PFSK-1 (cell line): ENCODE measurements at regions not wholly inside any gene's neighbourhood (a gene's known extent, or its start where the extent isn't known, plus 50 kb on each side); places are given as distances from the start of the nearest gene placed in this dataset.

Experiments
- FOXP2 ChIP-seq: optimal IDR thresholded peaks from 2 replicates; pipeline ENCODE3; 2011; ENCODE audit warnings: borderline replicate concordance, control low read depth, inconsistent platforms; ENCODE audit not compliant: insufficient read depth; ENCODE audit errors: extremely low read length, extremely low read depth
- POLR2AphosphoS5 ChIP-seq: IDR thresholded peaks from 2 replicates; pipeline ENCODE4 v1.6.1; 2012; ENCODE audit warnings: low read depth, mild to moderate bottlenecking, control low read depth, low read length, moderate library complexity
- SIN3A ChIP-seq: IDR thresholded peaks from 2 replicates; pipeline ENCODE4 v1.6.1; 2012; ENCODE audit warnings: mild to moderate bottlenecking, low read length, moderate library complexity, borderline replicate concordance; ENCODE audit not compliant: insufficient read depth
- TAF1 ChIP-seq: IDR thresholded peaks from 2 replicates; pipeline ENCODE4 v1.6.1; 2012; ENCODE audit warnings: low read length, control low read depth, borderline replicate concordance; ENCODE audit not compliant: insufficient read depth
- TF ChIP-seq, protein P1 (sequence below), 2 experiments: IDR thresholded peaks; 2 replicates each; pipeline versions ENCODE4 v1.6.1 to v1.8.0; 2011 to 2012; ENCODE audit warnings: low read depth in 2 of 2, low read length in 2 of 2, control low read depth in 1 of 2, inconsistent platforms in 1 of 2, mild to moderate bottlenecking in 1 of 2, moderate library complexity in 1 of 2; ENCODE audit not compliant: insufficient read depth in 1 of 2

DNA sequence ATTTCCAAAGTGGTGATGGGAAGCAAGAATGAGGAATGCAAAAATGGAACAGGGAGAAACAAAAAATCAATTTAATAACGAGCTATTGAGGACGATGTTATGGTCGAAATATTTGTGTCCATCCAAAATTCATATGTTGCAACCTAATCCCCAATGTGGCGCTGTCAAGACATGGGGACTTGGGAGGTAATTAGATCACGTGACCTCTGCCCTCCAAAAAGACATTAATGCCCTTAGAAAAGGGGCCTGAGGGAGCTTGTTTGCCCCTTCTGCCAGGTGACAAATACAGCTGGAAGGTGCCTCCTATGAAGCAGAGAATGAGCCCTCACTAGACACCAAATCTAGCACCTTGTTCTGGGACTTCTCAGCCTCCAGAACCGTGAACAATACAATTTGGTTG lies 315.2 kb upstream of the CDH9 start:
- TF ChIP-seq TAF1 (no peak), POLR2AphosphoS5 (no peak), FOXP2 (no peak), SIN3A (no peak)
- TF ChIP-seq, protein P1, sequence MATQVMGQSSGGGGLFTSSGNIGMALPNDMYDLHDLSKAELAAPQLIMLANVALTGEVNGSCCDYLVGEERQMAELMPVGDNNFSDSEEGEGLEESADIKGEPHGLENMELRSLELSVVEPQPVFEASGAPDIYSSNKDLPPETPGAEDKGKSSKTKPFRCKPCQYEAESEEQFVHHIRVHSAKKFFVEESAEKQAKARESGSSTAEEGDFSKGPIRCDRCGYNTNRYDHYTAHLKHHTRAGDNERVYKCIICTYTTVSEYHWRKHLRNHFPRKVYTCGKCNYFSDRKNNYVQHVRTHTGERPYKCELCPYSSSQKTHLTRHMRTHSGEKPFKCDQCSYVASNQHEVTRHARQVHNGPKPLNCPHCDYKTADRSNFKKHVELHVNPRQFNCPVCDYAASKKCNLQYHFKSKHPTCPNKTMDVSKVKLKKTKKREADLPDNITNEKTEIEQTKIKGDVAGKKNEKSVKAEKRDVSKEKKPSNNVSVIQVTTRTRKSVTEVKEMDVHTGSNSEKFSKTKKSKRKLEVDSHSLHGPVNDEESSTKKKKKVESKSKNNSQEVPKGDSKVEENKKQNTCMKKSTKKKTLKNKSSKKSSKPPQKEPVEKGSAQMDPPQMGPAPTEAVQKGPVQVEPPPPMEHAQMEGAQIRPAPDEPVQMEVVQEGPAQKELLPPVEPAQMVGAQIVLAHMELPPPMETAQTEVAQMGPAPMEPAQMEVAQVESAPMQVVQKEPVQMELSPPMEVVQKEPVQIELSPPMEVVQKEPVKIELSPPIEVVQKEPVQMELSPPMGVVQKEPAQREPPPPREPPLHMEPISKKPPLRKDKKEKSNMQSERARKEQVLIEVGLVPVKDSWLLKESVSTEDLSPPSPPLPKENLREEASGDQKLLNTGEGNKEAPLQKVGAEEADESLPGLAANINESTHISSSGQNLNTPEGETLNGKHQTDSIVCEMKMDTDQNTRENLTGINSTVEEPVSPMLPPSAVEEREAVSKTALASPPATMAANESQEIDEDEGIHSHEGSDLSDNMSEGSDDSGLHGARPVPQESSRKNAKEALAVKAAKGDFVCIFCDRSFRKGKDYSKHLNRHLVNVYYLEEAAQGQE (IDR thresholded peaks at IDR 0.05; ENCODE audit: insufficient read depth in 1 of 2, low read depth in 2 of 2, low read length in 2 of 2): no peak

DNA sequence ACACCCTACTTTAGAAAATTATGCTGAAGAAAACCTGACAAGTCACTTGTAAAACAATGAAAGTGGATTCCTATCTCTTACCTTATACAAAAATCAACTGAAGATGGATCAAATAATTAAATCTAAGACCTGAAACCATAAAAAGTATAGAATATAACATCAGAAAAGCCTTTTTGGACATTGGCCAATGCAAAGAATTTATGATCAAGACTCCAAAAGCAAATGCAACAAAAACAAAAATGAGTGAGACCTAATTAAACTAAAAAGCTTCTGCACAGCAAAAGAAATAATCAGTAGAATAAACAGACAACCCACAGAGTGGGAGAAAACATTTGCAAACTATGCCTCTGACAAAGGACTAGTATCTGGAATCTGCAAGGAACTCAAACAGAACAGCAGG lies 303.0 kb upstream of the CDH9 start:
- TF ChIP-seq SIN3A: no peak
- TF ChIP-seq FOXP2: no peak
- no peak for TF ChIP-seq TAF1
- TF ChIP-seq POLR2AphosphoS5: no peak
- TF ChIP-seq, protein P1 (IDR thresholded peaks at IDR 0.05; ENCODE audit: insufficient read depth in 1 of 2, low read depth in 2 of 2, low read length in 2 of 2): no peak

DNA sequence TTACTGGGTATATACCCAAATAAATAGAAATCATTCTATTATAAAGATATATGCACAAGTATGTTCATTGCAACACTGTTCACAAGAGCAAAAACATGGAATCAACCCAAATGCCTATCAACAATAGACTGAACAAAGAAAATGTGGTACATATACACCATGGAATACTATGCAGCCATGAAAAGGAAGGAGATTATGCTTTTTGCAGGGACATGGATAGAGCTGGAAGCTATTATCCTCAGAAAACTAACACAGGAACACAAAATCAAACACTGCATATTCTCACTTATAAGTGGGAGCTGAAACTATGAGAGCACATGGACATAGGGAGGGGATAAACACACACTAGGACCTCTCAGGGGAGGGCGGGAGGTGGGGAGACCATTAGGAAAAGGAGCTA lies 298.4 kb upstream of the CDH9 start:
- no peak for TF ChIP-seq FOXP2
- TF ChIP-seq SIN3A: no peak
- no peak for TF ChIP-seq POLR2AphosphoS5
- no peak for TF ChIP-seq TAF1
- TF ChIP-seq, protein P1 (IDR thresholded peaks at IDR 0.05; ENCODE audit: insufficient read depth in 1 of 2, low read depth in 2 of 2, low read length in 2 of 2): no peak

DNA sequence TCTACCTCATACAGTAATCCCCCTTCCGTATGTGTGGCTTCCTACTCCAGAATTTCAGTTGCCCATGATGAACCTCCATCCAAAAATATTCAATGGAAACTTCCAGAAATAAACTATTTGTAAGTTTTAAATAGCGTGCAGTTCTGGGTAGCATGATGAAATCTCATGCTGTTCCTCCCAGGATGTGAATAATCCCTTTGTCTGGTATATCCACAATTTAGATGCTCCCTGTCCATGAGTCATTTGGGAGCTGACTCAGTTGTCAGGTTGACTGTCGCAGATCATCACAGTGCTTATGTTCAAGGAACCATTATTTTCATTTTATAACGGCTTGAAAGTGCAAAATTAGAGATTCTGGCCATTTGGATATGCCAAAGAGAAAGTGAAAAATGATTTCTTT lies 290.1 kb upstream of the CDH9 start:
- TF ChIP-seq FOXP2 (no peak), SIN3A (no peak), POLR2AphosphoS5 (no peak), TAF1 (no peak)
- TF ChIP-seq, protein P1 (IDR thresholded peaks at IDR 0.05; ENCODE audit: insufficient read depth in 1 of 2, low read depth in 2 of 2, low read length in 2 of 2): no peak

DNA sequence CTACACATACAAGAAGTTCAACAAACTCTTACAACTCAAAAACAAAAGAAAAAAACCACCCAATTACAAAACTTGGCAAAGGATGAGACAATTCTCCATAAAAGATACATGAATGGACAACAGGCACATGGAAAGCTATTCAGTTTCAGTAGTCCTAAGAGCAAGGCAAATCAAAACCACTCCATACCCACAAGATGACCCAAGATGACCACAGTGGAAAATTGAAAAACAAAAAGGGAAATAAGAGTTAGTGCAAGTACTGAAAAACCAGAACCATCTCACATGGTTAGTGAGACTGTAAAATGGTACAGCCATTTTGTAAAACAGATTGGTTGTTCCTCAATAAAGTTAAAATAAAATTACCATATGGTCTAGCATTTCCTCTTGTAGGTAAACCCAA lies 287.1 kb upstream of the CDH9 start:
- TF ChIP-seq FOXP2 (no peak), POLR2AphosphoS5 (no peak), TAF1 (no peak), SIN3A (no peak)
- TF ChIP-seq, protein P1 (IDR thresholded peaks at IDR 0.05; ENCODE audit: insufficient read depth in 1 of 2, low read depth in 2 of 2, low read length in 2 of 2): no peak
